HEK293 (cell line): ENCODE measurements at regions not wholly inside any gene's neighbourhood (a gene's known extent, or its start where the extent isn't known, plus 50 kb on each side); places are given as distances from the start of the nearest gene placed in this dataset.

Source experiments
- CTCF ChIA-PET: fragments of 350-600 bp; formaldehyde crosslinking; extraction: SDS; loops from one replicate; lab custom pipeline; 2021; ENCODE audit warnings: antibody characterized with exemption; lab: Yijun Ruan, JAX
- POLR2A ChIA-PET: fragments of 300-600 bp; formaldehyde crosslinking; extraction: SDS; loops from one replicate; lab custom pipeline; 2020; ENCODE audit warnings: antibody characterized with exemption, inconsistent platforms; lab: Yijun Ruan, JAX
- H3K27ac ChIP-seq: fragments of 200-500 bp; sonication (Bioruptor generic); 2 replicates; pipeline ENCODE4 v1.5.1; 2014; ENCODE audit warnings: low read depth, low read length, control low read depth, inconsistent platforms; ENCODE audit errors: extremely low read depth
- H3K36me3 ChIP-seq, 2 experiments: fragments of 200-500 bp in 1 of 2; sonication (Bioruptor generic) in 1 of 2; 1 replicate in 1 of 2; 2 replicates in 1 of 2; pipeline ENCODE4 v1.5.1; 2014 to 2017; ENCODE audit warnings: inconsistent platforms in 2 of 2, low read length in 2 of 2; ENCODE audit not compliant: control insufficient read depth in 2 of 2, insufficient read depth in 1 of 2
- H3K4me1 ChIP-seq: fragments of 200-500 bp; sonication (Bioruptor generic); 2 replicates; pipeline ENCODE4 v1.5.1; 2014; ENCODE audit warnings: mild to moderate bottlenecking, low read length, inconsistent platforms; ENCODE audit not compliant: control insufficient read depth, insufficient read depth
- H3K4me3 ChIP-seq: 2 replicates; pipeline ENCODE4 v1.5.1; 2011; ENCODE audit warnings: low read depth, mild to moderate bottlenecking, control low read depth, low read length, moderate library complexity
- H3K9me3 ChIP-seq: fragments of 200-500 bp; sonication (Bioruptor generic); 2 replicates; pipeline ENCODE4 v1.5.1; 2014; ENCODE audit warnings: low read depth, low read length, inconsistent platforms; ENCODE audit not compliant: control insufficient read depth, insufficient read depth
- GLIS1 ChIP-seq: fragments of 450-650 bp; formaldehyde crosslinking; IDR thresholded peaks from 2 replicates; pipeline ENCODE4 v1.5.1; 2016; ENCODE audit warnings: missing biosample characterization, missing genetic modification characterization
- KLF10 ChIP-seq: fragments of 450-650 bp; IDR thresholded peaks from 2 replicates; pipeline ENCODE4 v1.5.1; 2018; ENCODE audit warnings: missing biosample characterization, mild to moderate bottlenecking, missing genetic modification characterization
- OSR2 ChIP-seq: fragments of 450-650 bp; formaldehyde crosslinking; IDR thresholded peaks from 2 replicates; pipeline ENCODE4 v1.5.1; 2016; ENCODE audit warnings: missing biosample characterization, missing genetic modification characterization
- SCRT2 ChIP-seq: fragments of 450-650 bp; formaldehyde crosslinking; IDR thresholded peaks from 2 replicates; pipeline ENCODE4 v1.5.1; 2016; ENCODE audit warnings: missing biosample characterization, missing genetic modification characterization
- ZBTB17 ChIP-seq: fragments of 450-650 bp; formaldehyde crosslinking; IDR thresholded peaks from 2 replicates; pipeline ENCODE4 v1.5.1; 2016; ENCODE audit warnings: missing biosample characterization, missing genetic modification characterization
- ZBTB8A ChIP-seq: fragments of 450-650 bp; formaldehyde crosslinking; IDR thresholded peaks from 2 replicates; pipeline ENCODE4 v1.5.1; 2016; ENCODE audit warnings: missing biosample characterization, missing genetic modification characterization
- ZEB2 ChIP-seq: fragments of 450-650 bp; formaldehyde crosslinking; IDR thresholded peaks from 2 replicates; pipeline ENCODE4 v1.5.1; 2016; ENCODE audit warnings: missing biosample characterization, missing genetic modification characterization
- ZNF132 ChIP-seq: fragments of 450-650 bp; formaldehyde crosslinking; IDR thresholded peaks from 2 replicates; pipeline ENCODE4 v1.5.1; 2017; ENCODE audit warnings: missing biosample characterization, missing genetic modification characterization, borderline replicate concordance
- ZNF274 ChIP-seq, 2 experiments: fragments of 200-500 bp in 1 of 2; fragments of 450-650 bp in 1 of 2; sonication (Bioruptor generic) in 1 of 2; formaldehyde crosslinking in 1 of 2; IDR thresholded peaks; 2 replicates each; pipeline versions ENCODE4 v1.5.1 to v1.6.1; 2014 to 2016; ENCODE audit warnings: borderline replicate concordance in 1 of 2, inconsistent platforms in 1 of 2, low read length in 1 of 2, missing biosample characterization in 1 of 2, missing genetic modification characterization in 1 of 2
- ZNF341 ChIP-seq: fragments of 450-650 bp; formaldehyde crosslinking; IDR thresholded peaks from 2 replicates; pipeline ENCODE4; 2016; ENCODE audit warnings: low read depth, missing biosample characterization, missing genetic modification characterization
- ZNF362 ChIP-seq: fragments of 450-650 bp; formaldehyde crosslinking; IDR thresholded peaks from 2 replicates; pipeline ENCODE4 v1.5.1; 2016; ENCODE audit warnings: missing biosample characterization, missing genetic modification characterization
- ZNF404 ChIP-seq: fragments of 450-650 bp; formaldehyde crosslinking; IDR thresholded peaks from 2 replicates; pipeline ENCODE4 v1.5.1; 2017; ENCODE audit warnings: missing biosample characterization, missing genetic modification characterization
- ZNF473 ChIP-seq: fragments of 450-650 bp; formaldehyde crosslinking; IDR thresholded peaks from 2 replicates; pipeline ENCODE4 v1.5.1; 2017; ENCODE audit warnings: missing biosample characterization, missing genetic modification characterization
- ZNF76 ChIP-seq: fragments of 450-650 bp; formaldehyde crosslinking; IDR thresholded peaks from 2 replicates; pipeline ENCODE4; 2016; ENCODE audit warnings: low read depth, missing biosample characterization, missing genetic modification characterization, borderline replicate concordance
- ZNF777 ChIP-seq: fragments of 450-650 bp; formaldehyde crosslinking; IDR thresholded peaks from 2 replicates; pipeline ENCODE4 v1.5.1; 2017; ENCODE audit warnings: missing biosample characterization, missing genetic modification characterization, borderline replicate concordance
- TF ChIP-seq, protein P1 (sequence below): fragments of 450-650 bp; IDR thresholded peaks from 2 replicates; pipeline ENCODE4 v1.5.1; 2018; ENCODE audit warnings: missing biosample characterization, mild to moderate bottlenecking, missing genetic modification characterization
- TF ChIP-seq, protein P2 (sequence below): fragments of 450-650 bp; formaldehyde crosslinking; IDR thresholded peaks from 2 replicates; pipeline ENCODE4 v1.5.1; 2016; ENCODE audit warnings: missing biosample characterization, missing genetic modification characterization
- TF ChIP-seq, protein P3 (sequence below): fragments of 450-650 bp; formaldehyde crosslinking; IDR thresholded peaks from 2 replicates; pipeline ENCODE4 v1.5.0; 2017; ENCODE audit warnings: missing biosample characterization, missing genetic modification characterization, borderline replicate concordance
- TF ChIP-seq, protein P4 (sequence below): fragments of 450-650 bp; formaldehyde crosslinking; IDR thresholded peaks from 2 replicates; pipeline ENCODE4 v1.5.1; 2016; ENCODE audit warnings: missing biosample characterization, missing genetic modification characterization

DNA sequence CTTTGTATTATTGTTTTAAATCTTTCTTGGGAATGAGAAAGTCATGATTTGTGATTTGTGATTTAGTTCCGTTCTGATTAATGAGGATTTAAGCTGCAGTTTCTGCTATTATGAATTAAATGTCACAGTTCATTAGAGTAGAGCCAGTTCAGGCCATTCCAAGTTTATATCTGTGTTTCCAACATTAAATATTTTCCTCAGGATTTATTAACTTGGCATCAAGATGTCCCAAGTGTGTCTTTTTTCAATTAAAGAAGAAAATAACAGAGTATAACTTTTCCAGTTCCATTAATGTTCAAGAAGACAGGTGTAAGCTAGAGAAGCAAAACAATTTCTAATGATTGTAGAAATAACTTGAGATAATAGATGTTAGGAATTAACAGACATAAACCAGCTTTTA, 1183.2 kb upstream of the CELF2 start:
- Histone ChIP-seq H3K4me1 (no peaks in the 10 kb centered on the region), H3K27ac (no peak overlapping the region), H3K36me3 (no peaks in the 10 kb centered on the region), H3K9me3 (no peaks in the 10 kb centered on the region), H3K4me3 (no peak overlapping the region)
- CTCF ChIA-PET = no interaction called here
- no peak for TF ChIP-seq KLF10 (tag by site-specific recombination)
- TF ChIP-seq, protein P1, sequence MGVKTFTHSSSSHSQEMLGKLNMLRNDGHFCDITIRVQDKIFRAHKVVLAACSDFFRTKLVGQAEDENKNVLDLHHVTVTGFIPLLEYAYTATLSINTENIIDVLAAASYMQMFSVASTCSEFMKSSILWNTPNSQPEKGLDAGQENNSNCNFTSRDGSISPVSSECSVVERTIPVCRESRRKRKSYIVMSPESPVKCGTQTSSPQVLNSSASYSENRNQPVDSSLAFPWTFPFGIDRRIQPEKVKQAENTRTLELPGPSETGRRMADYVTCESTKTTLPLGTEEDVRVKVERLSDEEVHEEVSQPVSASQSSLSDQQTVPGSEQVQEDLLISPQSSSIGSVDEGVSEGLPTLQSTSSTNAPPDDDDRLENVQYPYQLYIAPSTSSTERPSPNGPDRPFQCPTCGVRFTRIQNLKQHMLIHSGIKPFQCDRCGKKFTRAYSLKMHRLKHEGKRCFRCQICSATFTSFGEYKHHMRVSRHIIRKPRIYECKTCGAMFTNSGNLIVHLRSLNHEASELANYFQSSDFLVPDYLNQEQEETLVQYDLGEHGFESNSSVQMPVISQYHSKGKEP (tag by site-specific recombination) = no peak
- no peak for TF ChIP-seq ZBTB8A (tag by site-specific recombination)
- no peak for TF ChIP-seq SCRT2 (tag by site-specific recombination)
- TF ChIP-seq ZBTB17 (tag by site-specific recombination) = no peak
- TF ChIP-seq, protein P2, sequence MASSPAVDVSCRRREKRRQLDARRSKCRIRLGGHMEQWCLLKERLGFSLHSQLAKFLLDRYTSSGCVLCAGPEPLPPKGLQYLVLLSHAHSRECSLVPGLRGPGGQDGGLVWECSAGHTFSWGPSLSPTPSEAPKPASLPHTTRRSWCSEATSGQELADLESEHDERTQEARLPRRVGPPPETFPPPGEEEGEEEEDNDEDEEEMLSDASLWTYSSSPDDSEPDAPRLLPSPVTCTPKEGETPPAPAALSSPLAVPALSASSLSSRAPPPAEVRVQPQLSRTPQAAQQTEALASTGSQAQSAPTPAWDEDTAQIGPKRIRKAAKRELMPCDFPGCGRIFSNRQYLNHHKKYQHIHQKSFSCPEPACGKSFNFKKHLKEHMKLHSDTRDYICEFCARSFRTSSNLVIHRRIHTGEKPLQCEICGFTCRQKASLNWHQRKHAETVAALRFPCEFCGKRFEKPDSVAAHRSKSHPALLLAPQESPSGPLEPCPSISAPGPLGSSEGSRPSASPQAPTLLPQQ (tag by site-specific recombination) = no peak
- no peak for TF ChIP-seq ZNF76 (tag by site-specific recombination)
- TF ChIP-seq ZNF274 (IDR thresholded peaks at IDR 0.05; ENCODE audit: low read length) = no peak
- TF ChIP-seq ZNF274 (tag by site-specific recombination; IDR thresholded peaks at IDR 0.05; ENCODE audit: borderline replicate concordance) = no peak
- TF ChIP-seq ZNF362 = no peak
- TF ChIP-seq ZNF473 (tag by site-specific recombination) = no peak
- no peak for TF ChIP-seq ZNF132 (tag by site-specific recombination)
- no peak for TF ChIP-seq ZNF404
- TF ChIP-seq ZNF777 = no peak
- TF ChIP-seq ZEB2 (tag by site-specific recombination) = no peak
- TF ChIP-seq GLIS1 = no peak
- POLR2A ChIA-PET = no interaction called here

DNA sequence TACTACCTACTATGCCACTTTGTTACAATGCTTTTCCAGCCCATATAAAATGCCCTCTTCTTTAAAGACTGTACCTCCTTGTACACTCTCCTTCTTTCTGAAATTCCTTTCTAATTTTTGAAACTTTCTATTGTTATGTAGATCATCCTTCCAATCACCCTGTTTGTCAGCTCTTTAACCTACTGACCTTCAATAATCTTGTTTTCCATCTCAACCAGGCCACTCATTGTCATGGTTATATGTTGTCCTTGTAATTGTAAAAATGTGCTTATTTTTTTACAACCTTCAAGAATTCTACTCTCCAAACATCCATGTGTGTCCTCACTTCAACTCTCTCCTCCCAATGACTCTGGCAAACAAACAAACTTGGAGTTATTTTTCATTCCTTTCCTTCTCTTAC, 1172.6 kb upstream of the CELF2 start:
- Histone ChIP-seq H3K27ac (no peak overlapping the region), H3K36me3 (no peaks in the 10 kb centered on the region), H3K4me1 (no peaks in the 10 kb centered on the region), H3K4me3 (no peak overlapping the region), H3K9me3 (no peaks in the 10 kb centered on the region)
- POLR2A ChIA-PET = no interaction called here
- CTCF ChIA-PET = no interaction called here
- no peak for TF ChIP-seq ZNF341 (tag by site-specific recombination)
- TF ChIP-seq OSR2 (tag by site-specific recombination) = no peak
- TF ChIP-seq, protein P3, sequence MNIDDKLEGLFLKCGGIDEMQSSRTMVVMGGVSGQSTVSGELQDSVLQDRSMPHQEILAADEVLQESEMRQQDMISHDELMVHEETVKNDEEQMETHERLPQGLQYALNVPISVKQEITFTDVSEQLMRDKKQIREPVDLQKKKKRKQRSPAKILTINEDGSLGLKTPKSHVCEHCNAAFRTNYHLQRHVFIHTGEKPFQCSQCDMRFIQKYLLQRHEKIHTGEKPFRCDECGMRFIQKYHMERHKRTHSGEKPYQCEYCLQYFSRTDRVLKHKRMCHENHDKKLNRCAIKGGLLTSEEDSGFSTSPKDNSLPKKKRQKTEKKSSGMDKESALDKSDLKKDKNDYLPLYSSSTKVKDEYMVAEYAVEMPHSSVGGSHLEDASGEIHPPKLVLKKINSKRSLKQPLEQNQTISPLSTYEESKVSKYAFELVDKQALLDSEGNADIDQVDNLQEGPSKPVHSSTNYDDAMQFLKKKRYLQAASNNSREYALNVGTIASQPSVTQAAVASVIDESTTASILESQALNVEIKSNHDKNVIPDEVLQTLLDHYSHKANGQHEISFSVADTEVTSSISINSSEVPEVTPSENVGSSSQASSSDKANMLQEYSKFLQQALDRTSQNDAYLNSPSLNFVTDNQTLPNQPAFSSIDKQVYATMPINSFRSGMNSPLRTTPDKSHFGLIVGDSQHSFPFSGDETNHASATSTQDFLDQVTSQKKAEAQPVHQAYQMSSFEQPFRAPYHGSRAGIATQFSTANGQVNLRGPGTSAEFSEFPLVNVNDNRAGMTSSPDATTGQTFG (tag by site-specific recombination) = no peak
- TF ChIP-seq ZBTB8A (tag by site-specific recombination) = no peak
- TF ChIP-seq, protein P4, sequence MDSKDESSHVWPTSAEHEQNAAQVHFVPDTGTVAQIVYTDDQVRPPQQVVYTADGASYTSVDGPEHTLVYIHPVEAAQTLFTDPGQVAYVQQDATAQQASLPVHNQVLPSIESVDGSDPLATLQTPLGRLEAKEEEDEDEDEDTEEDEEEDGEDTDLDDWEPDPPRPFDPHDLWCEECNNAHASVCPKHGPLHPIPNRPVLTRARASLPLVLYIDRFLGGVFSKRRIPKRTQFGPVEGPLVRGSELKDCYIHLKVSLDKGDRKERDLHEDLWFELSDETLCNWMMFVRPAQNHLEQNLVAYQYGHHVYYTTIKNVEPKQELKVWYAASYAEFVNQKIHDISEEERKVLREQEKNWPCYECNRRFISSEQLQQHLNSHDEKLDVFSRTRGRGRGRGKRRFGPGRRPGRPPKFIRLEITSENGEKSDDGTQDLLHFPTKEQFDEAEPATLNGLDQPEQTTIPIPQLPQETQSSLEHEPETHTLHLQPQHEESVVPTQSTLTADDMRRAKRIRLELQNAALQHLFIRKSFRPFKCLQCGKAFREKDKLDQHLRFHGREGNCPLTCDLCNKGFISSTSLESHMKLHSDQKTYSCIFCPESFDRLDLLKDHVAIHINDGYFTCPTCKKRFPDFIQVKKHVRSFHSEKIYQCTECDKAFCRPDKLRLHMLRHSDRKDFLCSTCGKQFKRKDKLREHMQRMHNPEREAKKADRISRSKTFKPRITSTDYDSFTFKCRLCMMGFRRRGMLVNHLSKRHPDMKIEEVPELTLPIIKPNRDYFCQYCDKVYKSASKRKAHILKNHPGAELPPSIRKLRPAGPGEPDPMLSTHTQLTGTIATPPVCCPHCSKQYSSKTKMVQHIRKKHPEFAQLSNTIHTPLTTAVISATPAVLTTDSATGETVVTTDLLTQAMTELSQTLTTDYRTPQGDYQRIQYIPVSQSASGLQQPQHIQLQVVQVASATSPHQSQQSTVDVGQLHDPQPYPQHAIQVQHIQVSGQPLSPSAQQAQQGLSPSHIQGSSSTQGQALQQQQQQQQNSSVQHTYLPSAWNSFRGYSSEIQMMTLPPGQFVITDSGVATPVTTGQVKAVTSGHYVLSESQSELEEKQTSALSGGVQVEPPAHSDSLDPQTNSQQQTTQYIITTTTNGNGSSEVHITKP (tag by site-specific recombination) = no peak
